ENCODE measurements at regions not wholly inside any gene's neighbourhood (a gene's known extent, or its start where the extent isn't known, plus 50 kb on each side); places are given as distances from the start of the nearest gene placed in this dataset.

- no peaks in the 10 kb centered on the region for H3K27me3 ChIP-seq (ENCODE audit: control insufficient read depth in 2 of 2, insufficient read depth in 2 of 2, low read length in 2 of 2)
- H4K20me1 ChIP-seq (replicated peaks; ENCODE audit: control insufficient read depth, extremely low read depth, insufficient read depth, low read length) = no peaks in the 10 kb centered on the region
- no peak overlapping the region for H2AFZ ChIP-seq (ENCODE audit: low read depth, low read length)
- H3K9me1 ChIP-seq (replicated peaks; ENCODE audit: control insufficient read depth, extremely low read depth, insufficient read depth, low read length) = no peaks in the 10 kb centered on the region
- H3K9me3 ChIP-seq (replicated peaks; ENCODE audit: control insufficient read depth, insufficient read depth, low read length) = no peaks in the 10 kb centered on the region
- no peak overlapping the region for H3K27ac ChIP-seq (ENCODE audit: insufficient read depth, low read depth, low read length)
- H3K79me2 ChIP-seq (ENCODE audit: control insufficient read depth, insufficient read depth, low read length) = no peaks in the 10 kb centered on the region
- TF ChIP-seq FOS (IDR thresholded peaks at IDR 0.05; ENCODE audit: borderline replicate concordance, insufficient read depth, low read length) = no peak
- no peak for TF ChIP-seq JUN (IDR thresholded peaks at IDR 0.05; ENCODE audit: borderline replicate concordance, insufficient read depth, insufficient read length, low read depth)
- no peak for TF ChIP-seq POLR2AphosphoS5 (IDR thresholded peaks at IDR 0.05; ENCODE audit: insufficient read depth, low read depth, low read length)
- no peak for TF ChIP-seq MYC (IDR thresholded peaks at IDR 0.05; ENCODE audit: low read depth, low read length)
- TF ChIP-seq MAX (IDR thresholded peaks at IDR 0.05; ENCODE audit: insufficient read depth, insufficient read length) = no peak
- TF ChIP-seq POLR2A (IDR thresholded peaks at IDR 0.05; ENCODE audit: low read depth, low read length) = no peak
- TF ChIP-seq CTCF (IDR thresholded peaks at IDR 0.05; ENCODE audit: extremely low read depth in 1 of 2, insufficient read depth in 1 of 2, low read depth in 1 of 2, low read length in 2 of 2) = no peak
- no peak for TF ChIP-seq EZH2 (IDR thresholded peaks at IDR 0.05; ENCODE audit: borderline replicate concordance, low read depth, low read length, severe bottlenecking)
- TF ChIP-seq GATA2 (IDR thresholded peaks at IDR 0.05; ENCODE audit: insufficient read depth, insufficient read length, low read depth, low read length) = no peak
- no peak overlapping the region for H3K9ac ChIP-seq (replicated peaks; ENCODE audit: extremely low read depth, insufficient read depth, low read length)
- BruUV-seq (replicated peaks) = no TSS peak
- intact Hi-C loops (cut with micrococcal nuclease) = no loop called here
- H3K4me2 ChIP-seq (ENCODE audit: insufficient read depth, low read length) = no peak overlapping the region
- no peak for FAIRE-seq
- dilution Hi-C loops (cut with MboI; ENCODE audit: extremely low pct_ligation_motif_present, low sequenced_read_pairs) = no loop called here
- CTCF ChIA-PET = no interaction called here
- no peak overlapping the region for H3K4me3 ChIP-seq (replicated peaks in 1 of 3; ENCODE audit: insufficient read depth in 1 of 3, low read depth in 1 of 3, low read length in 3 of 3)
- no peaks in the 10 kb centered on the region for H3K36me3 ChIP-seq (ENCODE audit: control insufficient read depth in 2 of 2, extremely low read depth in 1 of 2, insufficient read depth in 2 of 2, low read length in 2 of 2)
- DNase-seq (ENCODE audit: low read depth, low spot score) = no peak
- no peaks in the 10 kb centered on the region for H3K4me1 ChIP-seq (ENCODE audit: control insufficient read depth, extremely low read depth, insufficient read depth, low read length)
- POLR2A ChIA-PET = no interaction called here
These were observed 84.1 kb upstream of the ACO1 start for GRCh38 chr9:32300373-32300772.
